HG03095 (cell line): ENCODE measurements at regions not wholly inside any gene's neighbourhood (a gene's known extent, or its start where the extent isn't known, plus 50 kb on each side); places are given as distances from the start of the nearest gene placed in this dataset.
"Not testable (repeated sequence)": the region's sequence is repeated elsewhere in the genome, so short reads cannot be mapped to it uniquely, and the experiment has no call there.

ENCODE experiments used
- ATAC-seq: cut with Tn5 transposase; IDR thresholded peaks from one replicate; pipeline ENCODE4 v1.9.1; 2021; ENCODE audit warnings: moderate library complexity; ENCODE audit not compliant: unreplicated experiment

DNA sequence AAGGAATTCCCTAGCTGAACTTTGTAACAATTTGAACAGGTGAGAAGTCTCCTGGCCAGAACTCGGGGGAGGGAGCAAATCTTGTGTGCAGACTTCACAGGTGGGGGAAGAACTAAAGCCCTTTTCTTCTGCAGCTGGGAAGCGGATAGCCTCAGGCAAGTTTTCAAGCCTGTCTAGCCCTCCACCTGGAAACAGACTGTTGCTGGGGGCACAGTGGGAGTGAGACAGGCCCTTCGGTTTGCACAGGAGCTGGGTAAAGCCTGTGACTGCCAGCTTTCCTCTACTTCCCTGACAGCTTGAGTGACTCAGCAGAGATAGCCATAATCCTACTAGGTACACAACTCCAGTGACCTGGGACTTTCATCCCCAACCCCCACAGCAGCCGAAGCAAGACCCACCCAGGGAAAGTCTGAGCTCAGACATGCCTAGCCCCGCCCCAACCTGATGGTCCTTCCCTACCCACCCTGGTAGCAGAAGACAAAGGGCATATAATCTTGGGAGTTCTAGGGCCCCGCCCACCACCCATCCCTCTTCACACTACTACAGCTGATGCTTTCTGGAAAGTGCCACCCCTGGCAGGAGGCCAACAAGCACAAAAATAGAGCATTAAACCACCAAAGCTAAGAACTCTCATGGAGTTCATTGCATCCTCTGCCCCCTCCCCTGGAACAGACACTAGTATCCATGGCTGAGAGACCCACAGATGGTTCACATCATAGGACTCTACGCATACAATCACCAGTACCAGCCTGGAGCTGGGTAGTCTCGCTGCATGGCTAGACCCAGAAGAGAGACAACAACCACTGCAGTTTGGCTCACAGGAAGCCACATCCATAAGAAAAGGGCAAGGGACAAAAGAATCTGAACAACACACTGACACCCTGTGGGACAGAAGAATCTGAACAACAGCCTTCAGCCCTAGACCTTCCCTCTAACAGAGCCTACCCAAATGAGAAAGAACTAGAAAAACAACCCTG is 479.0 kb downstream of the RAP2B start:
- no peak for ATAC-seq

DNA sequence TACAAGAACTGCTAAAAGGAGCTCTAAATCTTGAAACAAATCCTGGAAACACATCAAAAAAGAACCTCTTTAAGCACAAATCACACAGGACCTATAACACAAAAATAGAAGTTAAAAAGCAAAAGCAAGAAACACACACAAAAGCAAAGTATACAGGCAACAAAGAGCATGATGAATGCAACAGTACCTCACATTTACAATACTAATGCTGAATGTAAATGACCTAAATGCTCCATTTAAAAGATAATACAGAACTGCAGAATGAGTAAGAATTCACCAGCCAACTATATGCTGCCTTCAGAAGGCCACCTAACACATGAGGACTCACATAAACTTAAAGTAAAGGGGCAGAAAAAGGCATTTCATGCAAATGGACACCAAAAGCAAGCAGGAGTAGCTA is 478.6 kb upstream of the ARHGEF26 start:
- not testable (repeated sequence) for ATAC-seq

- not testable (repeated sequence) for ATAC-seq
These were observed 477.7 kb upstream of the ARHGEF26 start for GRCh38 chr3:153643471-153643870.

DNA sequence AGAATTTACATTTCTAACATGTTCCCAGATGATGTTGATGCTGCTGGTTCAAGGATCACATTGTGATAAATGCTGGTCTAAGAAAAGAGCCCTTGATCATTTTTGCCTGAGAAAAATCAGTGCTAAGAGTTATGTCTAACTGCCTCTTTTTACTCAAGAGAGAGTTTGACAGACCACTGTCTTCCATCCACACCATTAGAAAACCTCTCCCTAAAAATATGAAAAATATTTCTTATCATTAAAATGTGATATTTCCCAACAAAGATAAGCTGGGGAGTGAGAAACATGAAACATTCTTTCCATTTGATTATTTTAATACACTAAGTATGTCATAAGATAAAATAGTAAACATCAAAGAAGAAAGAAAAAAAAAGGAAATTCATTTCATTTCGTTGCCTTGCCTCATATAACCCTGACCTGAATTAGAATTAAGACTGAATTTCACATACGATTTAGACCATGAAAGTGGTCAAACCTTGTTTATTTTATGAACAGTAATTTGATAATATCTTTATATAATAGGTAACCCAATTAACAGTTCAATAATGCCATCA is 471.8 kb upstream of the ARHGEF26 start:
- ATAC-seq: no peak

- no peak for ATAC-seq
These were observed 469.1 kb upstream of the ARHGEF26 start for GRCh38 chr3:153652076-153652475.

DNA sequence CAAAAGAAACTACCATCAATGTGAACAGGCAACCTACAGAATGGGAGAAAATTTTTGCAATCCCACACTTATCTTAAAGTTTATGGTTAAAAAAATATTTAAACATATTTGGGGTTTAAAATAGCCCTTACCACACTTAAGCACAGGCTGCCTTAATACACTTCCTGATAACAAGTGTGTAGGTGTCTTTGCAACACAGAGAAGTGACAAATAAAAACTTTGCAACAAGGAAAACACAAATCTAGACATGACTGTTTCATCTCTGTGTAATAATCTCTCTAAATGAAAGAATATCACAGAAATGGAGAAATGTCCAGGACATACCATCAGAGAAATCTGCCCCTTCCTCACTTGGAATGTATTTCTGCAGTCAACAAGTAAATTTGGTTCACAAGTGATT is 464.1 kb upstream of the ARHGEF26 start:
- ATAC-seq: no peak

GRCh38 chr3:153657461-153657860 is 463.7 kb upstream of the ARHGEF26 start:
- ATAC-seq: no peak

DNA sequence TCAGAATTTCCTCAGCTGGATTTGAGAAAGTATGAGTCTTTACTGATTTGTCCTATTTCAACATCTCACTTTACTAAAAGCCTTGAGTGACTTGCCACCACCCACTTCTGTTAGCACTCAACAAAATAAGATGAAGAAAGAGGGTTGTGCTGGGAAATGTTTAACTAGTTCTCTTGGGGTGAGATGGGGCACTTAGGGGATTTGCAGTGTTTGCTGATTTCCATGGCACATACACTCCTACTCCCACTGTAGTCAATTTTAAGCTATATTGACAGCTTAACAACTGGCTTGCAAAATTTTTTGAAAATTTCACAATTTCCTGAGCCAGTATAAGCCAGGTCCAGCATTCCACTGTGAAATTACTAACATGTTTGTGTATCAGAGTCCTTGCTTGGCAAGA is 463.1 kb upstream of the ARHGEF26 start:
- ATAC-seq: no peak

- ATAC-seq: no peak
These were observed 454.0 kb upstream of the ARHGEF26 start for GRCh38 chr3:153666991-153667740.

GRCh38 chr3:153669527-153669926 is 451.7 kb upstream of the ARHGEF26 start:
- ATAC-seq: no peak

GRCh38 chr3:153670577-153670976 is 450.6 kb upstream of the ARHGEF26 start:
- no peak for ATAC-seq

DNA sequence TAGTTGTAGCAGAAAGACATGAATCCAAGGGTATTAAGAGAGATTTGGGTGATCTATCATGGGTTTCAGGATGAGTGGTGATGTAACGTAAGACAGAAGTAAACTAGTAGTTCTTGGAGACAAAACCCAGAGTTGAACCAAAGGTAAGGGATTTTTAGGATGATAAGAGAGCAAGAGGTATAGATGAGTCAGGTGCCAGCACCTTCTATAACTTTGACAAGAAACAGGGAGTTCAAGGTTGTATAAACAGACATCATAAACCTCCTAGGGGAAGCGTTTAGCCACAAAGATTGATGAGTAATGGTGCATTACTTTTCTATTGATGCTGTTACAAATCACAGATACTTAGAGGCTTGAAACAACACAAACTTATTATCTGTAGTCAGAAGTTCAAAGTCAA is 447.3 kb upstream of the ARHGEF26 start:
- ATAC-seq: no peak

DNA sequence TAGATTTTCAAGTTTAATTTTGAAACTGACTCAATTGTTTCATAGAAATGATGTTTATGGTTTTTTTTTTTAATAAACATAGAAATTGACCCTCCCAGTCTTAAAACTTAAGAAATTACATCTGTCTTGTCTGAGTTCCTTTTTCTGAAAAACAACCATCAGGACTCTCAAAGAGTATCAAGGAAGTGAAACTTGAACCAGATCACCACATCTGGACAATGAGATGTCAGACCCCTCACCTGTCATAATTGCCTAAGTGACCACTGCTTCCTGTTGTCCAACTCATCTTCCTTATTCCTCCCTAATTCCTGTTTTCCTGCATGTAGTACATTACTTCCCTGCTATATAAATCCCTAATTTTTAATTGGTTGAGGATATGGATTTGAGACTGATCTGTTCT is 441.5 kb upstream of the ARHGEF26 start:
- ATAC-seq: no peak

DNA sequence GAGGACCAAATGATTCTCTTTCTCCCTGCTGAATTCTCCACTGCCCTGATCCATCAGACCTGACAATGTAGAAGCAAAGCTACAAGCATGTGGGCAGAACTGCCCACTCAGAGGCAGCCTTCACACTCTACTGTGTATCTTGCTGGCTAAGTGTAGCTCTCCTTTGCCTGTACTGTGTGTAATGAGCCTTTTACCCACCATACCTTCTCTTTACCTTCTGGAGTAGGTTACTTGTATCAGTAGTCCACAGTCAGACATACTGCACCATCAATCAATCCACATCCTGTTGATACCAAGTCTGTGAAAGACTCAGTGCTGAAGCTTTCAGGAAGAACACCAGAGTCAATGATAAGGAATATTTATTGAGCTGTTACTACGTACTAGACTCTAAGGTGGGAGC is 440.7 kb upstream of the ARHGEF26 start:
- no peak for ATAC-seq

DNA sequence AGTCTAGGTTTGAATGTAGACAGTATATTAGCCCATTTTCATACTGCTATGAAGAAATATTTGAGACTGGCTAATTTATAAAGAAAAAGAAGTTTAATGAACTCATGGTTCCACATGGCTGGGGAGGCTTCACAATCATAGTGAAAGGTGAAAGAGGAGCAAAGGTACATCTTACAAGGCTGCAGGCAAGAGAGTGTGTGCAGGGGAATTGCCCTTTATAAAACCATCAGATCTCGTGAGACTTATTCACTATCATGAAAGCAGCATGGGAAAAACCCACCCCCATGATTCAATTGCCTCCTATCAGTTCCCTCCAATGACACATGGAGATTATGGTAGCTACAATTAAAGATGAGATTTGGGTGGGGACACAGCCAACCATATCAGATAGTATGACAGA is 440.1 kb upstream of the ARHGEF26 start:
- no peak for ATAC-seq

- ATAC-seq: no peak
These were observed 432.7 kb upstream of the ARHGEF26 start for GRCh38 chr3:153688301-153689120.

DNA sequence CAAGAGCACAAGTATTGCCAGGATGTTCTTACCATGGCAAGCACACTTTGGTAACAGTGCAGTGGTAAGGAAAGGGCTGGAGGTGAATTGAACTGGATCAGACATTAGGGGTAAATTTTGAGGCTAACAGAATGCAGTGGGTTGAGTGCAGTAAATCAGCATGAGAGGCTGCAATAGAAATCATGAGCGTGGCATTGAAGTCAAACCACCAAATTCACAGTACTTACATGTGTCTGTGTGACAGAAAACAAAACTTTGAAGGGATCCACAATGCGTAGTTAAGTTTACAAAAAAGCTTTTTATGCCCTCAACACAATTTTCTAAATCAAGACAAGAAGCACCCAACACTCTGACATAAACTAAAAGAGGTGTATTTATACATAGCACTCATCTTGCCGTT is 428.0 kb upstream of the ARHGEF26 start:
- no peak for ATAC-seq

DNA sequence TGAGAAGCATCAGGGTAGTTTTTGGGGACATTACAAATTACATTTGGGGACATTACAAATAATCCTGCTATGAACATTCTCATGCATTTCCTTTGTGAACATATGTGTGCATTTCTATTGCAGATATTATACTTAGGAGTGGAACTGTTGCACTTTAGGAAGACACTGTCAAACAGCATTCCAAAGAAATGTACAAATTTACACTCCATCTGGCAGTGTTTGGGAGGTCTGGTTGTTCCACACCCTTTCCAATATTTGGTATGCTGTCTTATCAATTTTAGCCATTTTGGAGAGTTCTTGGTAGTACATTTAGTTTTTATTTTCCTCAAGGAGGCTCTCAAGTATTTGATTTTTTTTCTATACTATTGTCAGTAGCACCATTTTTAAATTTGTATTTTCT is 419.1 kb upstream of the ARHGEF26 start:
- no peak for ATAC-seq

DNA sequence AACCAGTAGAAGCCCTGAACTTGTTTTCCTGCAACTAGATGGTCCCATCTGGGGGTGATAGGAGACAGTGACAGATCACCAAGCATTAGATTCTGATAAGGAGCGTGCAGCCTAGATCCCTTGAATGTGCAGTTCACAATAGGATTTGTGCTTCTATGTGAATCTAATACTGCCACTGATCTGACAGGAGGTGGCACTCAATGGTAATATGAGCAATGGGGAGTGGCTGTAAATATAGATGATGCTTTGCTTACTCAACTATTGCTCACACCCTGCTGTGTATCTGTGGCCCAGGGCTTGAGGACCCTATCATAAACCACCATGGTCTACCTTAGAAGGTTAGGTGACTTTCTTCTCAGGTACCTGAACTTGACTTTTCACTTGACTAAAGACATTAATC is 417.1 kb upstream of the ARHGEF26 start:
- no peak for ATAC-seq

GRCh38 chr3:153706706-153707105 is 414.5 kb upstream of the ARHGEF26 start:
- no peak for ATAC-seq

DNA sequence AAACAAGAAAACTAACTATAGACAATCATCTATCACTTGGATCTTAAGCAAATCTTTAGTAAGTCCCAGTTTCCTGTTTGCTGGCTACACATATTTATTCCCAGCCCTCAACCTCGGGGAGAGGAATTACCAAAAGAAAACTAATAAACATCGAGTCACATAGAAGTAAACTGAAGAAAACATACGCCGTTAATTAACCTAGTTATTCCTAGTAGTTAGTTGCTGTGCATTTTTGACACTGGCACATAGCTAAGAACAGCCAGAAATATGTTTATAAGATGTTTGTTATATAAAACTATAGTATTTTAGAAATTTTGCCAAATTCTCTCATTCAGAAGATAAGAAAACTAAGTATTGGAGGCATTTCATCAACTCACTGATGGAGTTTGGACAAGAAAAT is 407.2 kb upstream of the ARHGEF26 start:
- no peak for ATAC-seq
